Endodermal cell (in vitro differentiated cells): ENCODE measurements at regions not wholly inside any gene's neighbourhood (a gene's known extent, or its start where the extent isn't known, plus 50 kb on each side); places are given as distances from the start of the nearest gene placed in this dataset.

ENCODE experiments used
- DNase-seq: peaks from one replicate; pipeline ENCODE4 v3.0.0-alpha.2; 2017
- H3K27ac ChIP-seq: 2 replicates; pipeline ENCODE4 v1.5.1; 2013; ENCODE audit warnings: mild to moderate bottlenecking, low read depth, low read length, moderate library complexity
- H3K27me3 ChIP-seq: 2 replicates; pipeline ENCODE4 v1.6.1; 2013; ENCODE audit warnings: mild to moderate bottlenecking, low read length, moderate library complexity; ENCODE audit not compliant: insufficient read depth, control insufficient read depth, poor library complexity, severe bottlenecking
- H3K36me3 ChIP-seq: 2 replicates; pipeline ENCODE4 v1.7.0; 2013; ENCODE audit warnings: mild to moderate bottlenecking, low read length, moderate library complexity; ENCODE audit not compliant: control insufficient read depth, insufficient read depth
- H3K4me1 ChIP-seq: one replicate; pipeline ENCODE4 v1.7.0; 2013; ENCODE audit warnings: low read length; ENCODE audit not compliant: control insufficient read depth, insufficient read depth
- H3K4me3 ChIP-seq: 2 replicates; pipeline ENCODE4 v1.5.1; 2013; ENCODE audit warnings: mild to moderate bottlenecking, low read length, moderate library complexity
- H3K9ac ChIP-seq: 2 replicates; pipeline ENCODE4 v1.6.1; 2013; ENCODE audit warnings: mild to moderate bottlenecking, low read length, moderate library complexity; ENCODE audit not compliant: poor library complexity, severe bottlenecking; ENCODE audit errors: extremely low read depth
- H3K9me3 ChIP-seq: 2 replicates; pipeline ENCODE4 v1.6.1; 2013; ENCODE audit warnings: mild to moderate bottlenecking, low read length, moderate library complexity; ENCODE audit not compliant: control insufficient read depth
- H3K27ac Mint-ChIP-seq: 2 replicates; pipeline ENCODE4 v1.8.0; 2020; ENCODE audit warnings: mixed read lengths
- H3K27me3 Mint-ChIP-seq: 2 replicates; pipeline ENCODE4 v1.8.0; 2021; ENCODE audit warnings: mild to moderate bottlenecking, mixed read lengths; ENCODE audit not compliant: insufficient read depth
- H3K36me3 Mint-ChIP-seq: 2 replicates; pipeline ENCODE4 v1.8.0; 2020; ENCODE audit warnings: low read depth, mixed read lengths
- H3K4me1 Mint-ChIP-seq: 2 replicates; pipeline ENCODE4 v1.8.0; 2020; ENCODE audit warnings: mixed read lengths
- H3K4me3 Mint-ChIP-seq: 2 replicates; pipeline ENCODE4 v1.8.0; 2020; ENCODE audit warnings: mild to moderate bottlenecking, moderate library complexity, mixed read lengths
- H3K9me3 Mint-ChIP-seq: 2 replicates; pipeline ENCODE4 v1.8.0; 2020; ENCODE audit warnings: mild to moderate bottlenecking, mixed read lengths
- WGBS, 2 experiments: methylation state at CpG; one replicate each; pipeline versions ENCODE4 v1.1.5 to v1.1.7; 2013; ENCODE audit warnings: missing lambda C conversion rate in 2 of 2, mixed read lengths in 1 of 2; ENCODE audit not compliant: insufficient coverage in 1 of 2, insufficient read length in 1 of 2; 5-methylcytosine and 5-hydroxymethylcytosine counted together
- TF ChIP-seq, protein P1 (sequence below): fragments of 200-600 bp; sonication (generic); conservative IDR thresholded peaks from 2 replicates; pipeline ENCODE4 v1.5.0; 2021; ENCODE audit warnings: antibody characterized with exemption, mild to moderate bottlenecking

DNA sequence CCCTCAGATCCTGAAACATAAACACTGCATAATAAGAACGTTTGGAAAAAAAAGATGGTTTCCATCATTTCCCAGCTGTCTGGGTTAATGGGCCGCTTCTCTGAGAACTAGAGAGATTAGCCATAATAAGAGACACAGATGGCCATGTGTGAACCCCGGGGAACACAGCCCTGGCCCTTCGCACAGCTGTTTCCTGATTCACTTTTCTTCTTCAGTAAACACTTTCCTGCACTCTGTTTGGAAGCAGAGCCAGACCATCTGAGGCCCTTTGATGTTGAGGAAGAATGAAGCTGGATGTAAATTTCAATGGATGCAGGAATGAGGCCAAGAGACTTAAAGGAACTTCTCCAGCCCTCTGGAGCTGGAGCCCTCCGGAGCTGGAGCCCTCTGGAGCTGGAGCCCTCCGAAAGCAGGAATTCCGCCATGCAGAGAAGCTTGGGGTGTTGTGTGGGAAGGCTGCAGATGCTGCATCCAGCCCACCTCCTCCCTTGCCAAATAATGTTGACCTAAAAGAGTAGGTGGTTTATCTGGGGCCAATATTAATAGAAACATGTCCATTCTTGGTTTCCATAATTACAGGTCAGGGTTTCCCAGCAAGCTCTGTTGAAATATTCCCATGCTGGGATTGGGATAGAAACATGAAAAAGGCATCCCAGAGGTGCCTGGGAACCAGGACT is 218.9 kb downstream of the NXNL2 start:
- no peak overlapping the region for H3K27ac Mint-ChIP-seq

GRCh38 chr9:88754452-88754851 is 219.5 kb downstream of the NXNL2 start:
- Histone ChIP-seq H3K27me3 (no peaks in the 10 kb centered on the region), H3K36me3 (no peaks in the 10 kb centered on the region), H3K9me3 (peaks cover 4% of the 10 kb centered on the region), H3K4me3 (no peak overlapping the region), H3K4me1 (no peaks in the 10 kb centered on the region), H3K27ac (no peak overlapping the region), H3K9ac (no peak overlapping the region)
- H3K36me3 Mint-ChIP-seq = no peaks in the 10 kb centered on the region
- 93 to 97% methylated on average over 13 of the region's 13 CpGs for WGBS, 2 experiments
- no peak overlapping the region for H3K27ac Mint-ChIP-seq
- no peak overlapping the region for H3K4me3 Mint-ChIP-seq
- H3K9me3 Mint-ChIP-seq = peaks cover 6% of the 10 kb centered on the region
- TF ChIP-seq, protein P1, sequence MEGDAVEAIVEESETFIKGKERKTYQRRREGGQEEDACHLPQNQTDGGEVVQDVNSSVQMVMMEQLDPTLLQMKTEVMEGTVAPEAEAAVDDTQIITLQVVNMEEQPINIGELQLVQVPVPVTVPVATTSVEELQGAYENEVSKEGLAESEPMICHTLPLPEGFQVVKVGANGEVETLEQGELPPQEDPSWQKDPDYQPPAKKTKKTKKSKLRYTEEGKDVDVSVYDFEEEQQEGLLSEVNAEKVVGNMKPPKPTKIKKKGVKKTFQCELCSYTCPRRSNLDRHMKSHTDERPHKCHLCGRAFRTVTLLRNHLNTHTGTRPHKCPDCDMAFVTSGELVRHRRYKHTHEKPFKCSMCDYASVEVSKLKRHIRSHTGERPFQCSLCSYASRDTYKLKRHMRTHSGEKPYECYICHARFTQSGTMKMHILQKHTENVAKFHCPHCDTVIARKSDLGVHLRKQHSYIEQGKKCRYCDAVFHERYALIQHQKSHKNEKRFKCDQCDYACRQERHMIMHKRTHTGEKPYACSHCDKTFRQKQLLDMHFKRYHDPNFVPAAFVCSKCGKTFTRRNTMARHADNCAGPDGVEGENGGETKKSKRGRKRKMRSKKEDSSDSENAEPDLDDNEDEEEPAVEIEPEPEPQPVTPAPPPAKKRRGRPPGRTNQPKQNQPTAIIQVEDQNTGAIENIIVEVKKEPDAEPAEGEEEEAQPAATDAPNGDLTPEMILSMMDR = no peak
- no peak for DNase-seq
- H3K4me1 Mint-ChIP-seq = peaks cover 3% of the 10 kb centered on the region
- H3K27me3 Mint-ChIP-seq = no peaks in the 10 kb centered on the region

More for the DNA sequence above, 218.9 kb downstream of the NXNL2 start:
- Mint-ChIP-seq H3K4me1 (peaks cover 3% of the 10 kb centered on the region), H3K9me3 (peaks cover 6% of the 10 kb centered on the region), H3K27me3 (no peaks in the 10 kb centered on the region), H3K36me3 (no peaks in the 10 kb centered on the region), H3K4me3 (no peak overlapping the region)
- Histone ChIP-seq H3K27ac (no peak overlapping the region), H3K36me3 (no peaks in the 10 kb centered on the region), H3K27me3 (no peaks in the 10 kb centered on the region), H3K9me3 (peaks cover 4% of the 10 kb centered on the region), H3K4me1 (no peaks in the 10 kb centered on the region), H3K4me3 (no peak overlapping the region), H3K9ac (no peak overlapping the region)
- 92 to 93% methylated on average over 5 to 7 of the region's 7 CpGs for WGBS, 2 experiments
- TF ChIP-seq, protein P1 = no peak
- no peak for DNase-seq

GRCh38 chr9:88754886-88755285 is 219.9 kb downstream of the NXNL2 start:
- WGBS, 2 experiments = 98 to 100% methylated on average over 1 to 5 of the region's 5 CpGs
- peaks cover 4% of the 10 kb centered on the region for H3K9me3 ChIP-seq
- H3K27ac Mint-ChIP-seq = no peak overlapping the region
- no peaks in the 10 kb centered on the region for H3K27me3 ChIP-seq
- H3K4me1 Mint-ChIP-seq = peaks cover 4% of the 10 kb centered on the region
- no peak overlapping the region for H3K9ac ChIP-seq
- H3K4me3 ChIP-seq = no peak overlapping the region
- H3K27ac ChIP-seq = no peak overlapping the region
- H3K27me3 Mint-ChIP-seq = no peaks in the 10 kb centered on the region
- H3K36me3 Mint-ChIP-seq = no peaks in the 10 kb centered on the region
- DNase-seq = no peak
- H3K9me3 Mint-ChIP-seq = peaks cover 6% of the 10 kb centered on the region
- no peaks in the 10 kb centered on the region for H3K4me1 ChIP-seq
- no peak overlapping the region for H3K4me3 Mint-ChIP-seq
- TF ChIP-seq, protein P1 = no peak
- no peaks in the 10 kb centered on the region for H3K36me3 ChIP-seq
